Endodermal cell (in vitro differentiated cells): ENCODE measurements at regions not wholly inside any gene's neighbourhood (a gene's known extent, or its start where the extent isn't known, plus 50 kb on each side); places are given as distances from the start of the nearest gene placed in this dataset.
A peak's percentile ranks its signal among the peaks of the same experiment; 100 is the strongest.

Source experiments
- DNase-seq: peaks from one replicate; pipeline ENCODE4 v3.0.0-alpha.2; 2017
- H3K27ac ChIP-seq: 2 replicates; pipeline ENCODE4 v1.5.1; 2013; ENCODE audit warnings: mild to moderate bottlenecking, low read depth, low read length, moderate library complexity
- H3K27me3 ChIP-seq: 2 replicates; pipeline ENCODE4 v1.6.1; 2013; ENCODE audit warnings: mild to moderate bottlenecking, low read length, moderate library complexity; ENCODE audit not compliant: insufficient read depth, control insufficient read depth, poor library complexity, severe bottlenecking
- H3K36me3 ChIP-seq: 2 replicates; pipeline ENCODE4 v1.7.0; 2013; ENCODE audit warnings: mild to moderate bottlenecking, low read length, moderate library complexity; ENCODE audit not compliant: control insufficient read depth, insufficient read depth
- H3K4me1 ChIP-seq: one replicate; pipeline ENCODE4 v1.7.0; 2013; ENCODE audit warnings: low read length; ENCODE audit not compliant: control insufficient read depth, insufficient read depth
- H3K4me3 ChIP-seq: 2 replicates; pipeline ENCODE4 v1.5.1; 2013; ENCODE audit warnings: mild to moderate bottlenecking, low read length, moderate library complexity
- H3K9ac ChIP-seq: 2 replicates; pipeline ENCODE4 v1.6.1; 2013; ENCODE audit warnings: mild to moderate bottlenecking, low read length, moderate library complexity; ENCODE audit not compliant: poor library complexity, severe bottlenecking; ENCODE audit errors: extremely low read depth
- H3K9me3 ChIP-seq: 2 replicates; pipeline ENCODE4 v1.6.1; 2013; ENCODE audit warnings: mild to moderate bottlenecking, low read length, moderate library complexity; ENCODE audit not compliant: control insufficient read depth
- H3K27ac Mint-ChIP-seq: 2 replicates; pipeline ENCODE4 v1.8.0; 2020; ENCODE audit warnings: mixed read lengths
- H3K27me3 Mint-ChIP-seq: 2 replicates; pipeline ENCODE4 v1.8.0; 2021; ENCODE audit warnings: mild to moderate bottlenecking, mixed read lengths; ENCODE audit not compliant: insufficient read depth
- H3K36me3 Mint-ChIP-seq: 2 replicates; pipeline ENCODE4 v1.8.0; 2020; ENCODE audit warnings: low read depth, mixed read lengths
- H3K4me1 Mint-ChIP-seq: 2 replicates; pipeline ENCODE4 v1.8.0; 2020; ENCODE audit warnings: mixed read lengths
- H3K4me3 Mint-ChIP-seq: 2 replicates; pipeline ENCODE4 v1.8.0; 2020; ENCODE audit warnings: mild to moderate bottlenecking, moderate library complexity, mixed read lengths
- H3K9me3 Mint-ChIP-seq: 2 replicates; pipeline ENCODE4 v1.8.0; 2020; ENCODE audit warnings: mild to moderate bottlenecking, mixed read lengths
- CTCF ChIP-seq: fragments of 200-600 bp; sonication (generic); conservative IDR thresholded peaks from 2 replicates; pipeline ENCODE4 v1.5.0; 2021; ENCODE audit warnings: antibody characterized with exemption, mild to moderate bottlenecking
- WGBS, 2 experiments: methylation state at CpG; one replicate each; pipeline versions ENCODE4 v1.1.5 to v1.1.7; 2013; ENCODE audit warnings: missing lambda C conversion rate in 2 of 2, mixed read lengths in 1 of 2; ENCODE audit not compliant: insufficient coverage in 1 of 2, insufficient read length in 1 of 2; 5-methylcytosine and 5-hydroxymethylcytosine counted together

- Mint-ChIP-seq H3K4me1 (peaks cover 31% of the 10 kb centered on the region), H3K27me3 (no peaks in the 10 kb centered on the region), H3K36me3 (peaks cover 19% of the 10 kb centered on the region), H3K4me3 (no peak overlapping the region), H3K27ac (no peak overlapping the region), H3K9me3 (no peaks in the 10 kb centered on the region)
- Histone ChIP-seq H3K4me3 (no peak overlapping the region), H3K4me1 (peaks cover 3% of the 10 kb centered on the region), H3K27ac (no peak overlapping the region), H3K9ac (no peak overlapping the region), H3K27me3 (no peaks in the 10 kb centered on the region), H3K9me3 (no peaks in the 10 kb centered on the region), H3K36me3 (peaks cover 32% of the 10 kb centered on the region)
- DNase-seq: no peak
- WGBS, 2 experiments: no CpG with 5 or more reads among the region's 1 CpG
- no peak for TF ChIP-seq CTCF
These were observed 694.9 kb upstream of the KLHL29 start for GRCh38 chr2:22690096-22690495.

- H3K4me3 Mint-ChIP-seq: peak overlapping the region; percentile 56
- H3K4me1 Mint-ChIP-seq: peaks cover 43% of the 10 kb centered on the region
- H3K4me3 ChIP-seq: peak overlapping the region; percentile 81
- no peaks in the 10 kb centered on the region for H3K27me3 ChIP-seq
- 95 to 96% methylated on average over 5 of the region's 5 CpGs for WGBS, 2 experiments
- H3K27me3 Mint-ChIP-seq: no peaks in the 10 kb centered on the region
- H3K9me3 Mint-ChIP-seq: no peaks in the 10 kb centered on the region
- peaks cover 3% of the 10 kb centered on the region for H3K9me3 ChIP-seq
- peaks cover 7% of the 10 kb centered on the region for H3K36me3 Mint-ChIP-seq
- H3K36me3 ChIP-seq: peaks cover 25% of the 10 kb centered on the region
- no peak for TF ChIP-seq CTCF
- no peak overlapping the region for H3K27ac ChIP-seq
- peaks cover 3% of the 10 kb centered on the region for H3K4me1 ChIP-seq
- H3K9ac ChIP-seq: no peak overlapping the region
- DNase-seq: no peak
- no peak overlapping the region for H3K27ac Mint-ChIP-seq
These were observed 693.3 kb upstream of the KLHL29 start for GRCh38 chr2:22691666-22692065.

DNA sequence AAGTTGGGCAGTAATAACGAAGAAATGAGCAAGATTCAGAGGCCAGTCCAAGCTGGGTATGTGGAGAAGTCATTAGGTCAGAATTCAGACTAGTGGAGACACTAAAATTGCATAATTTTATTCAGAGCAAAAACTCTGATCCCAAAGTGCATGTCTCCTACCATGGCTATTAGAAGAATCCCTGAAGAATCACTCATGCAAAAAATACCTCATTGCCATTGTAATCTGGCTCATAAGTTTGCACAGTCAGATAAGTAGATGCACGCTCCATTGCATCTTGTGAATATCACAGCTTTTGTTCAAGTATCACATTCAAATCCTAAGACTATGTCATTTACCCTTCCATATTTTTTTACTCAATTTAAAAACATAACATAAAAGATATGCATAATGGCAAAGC, 692.2 kb upstream of the KLHL29 start:
- TF ChIP-seq CTCF: no peak
- Histone ChIP-seq H3K9ac (no peak overlapping the region), H3K4me1 (peaks cover 3% of the 10 kb centered on the region), H3K36me3 (peaks cover 17% of the 10 kb centered on the region), H3K9me3 (peaks cover 8% of the 10 kb centered on the region), H3K4me3 (peak overlapping the region; percentile 81), H3K27ac (no peak overlapping the region), H3K27me3 (no peaks in the 10 kb centered on the region)
- Mint-ChIP-seq H3K27me3 (no peaks in the 10 kb centered on the region), H3K9me3 (no peaks in the 10 kb centered on the region), H3K27ac (no peak overlapping the region), H3K4me1 (peaks cover 43% of the 10 kb centered on the region), H3K4me3 (peak overlapping the region; percentile 56), H3K36me3 (no peaks in the 10 kb centered on the region)
- 88 to 89% methylated on average over 2 of the region's 2 CpGs for WGBS, 2 experiments
- DNase-seq: no peak
